ENCODE measurements at regions not wholly inside any gene's neighbourhood (a gene's known extent, or its start where the extent isn't known, plus 50 kb on each side); places are given as distances from the start of the nearest gene placed in this dataset.

GRCh38 chr7:79949778-79950177 lies 184.9 kb upstream of the GNAI1 start:
- no peak overlapping the region for H4K8ac ChIP-seq (ENCODE audit: low read depth, low read length)
- H3K79me1 ChIP-seq (ENCODE audit: low read length) = no peaks in the 10 kb centered on the region
- H2BK5ac ChIP-seq (ENCODE audit: low read depth, low read length, poor library complexity) = no peak overlapping the region
- no CpG with 5 or more reads among the region's 3 CpGs for WGBS (ENCODE audit: extremely low coverage, insufficient coverage, insufficient read length)
- no peak overlapping the region for H3K18ac ChIP-seq (ENCODE audit: low read length)
- H2AK5ac ChIP-seq (ENCODE audit: low read length) = no peak overlapping the region
- no peak for DNase-seq
- no peak overlapping the region for H2AFZ ChIP-seq (ENCODE audit: insufficient read depth, low read length, poor library complexity)
- H3K27ac ChIP-seq (ENCODE audit: low read depth, low read length) = no peak overlapping the region
- no peak overlapping the region for H2BK120ac ChIP-seq (ENCODE audit: insufficient read depth, low read length, poor library complexity)
- no peaks in the 10 kb centered on the region for H3K36me3 ChIP-seq (ENCODE audit: control insufficient read depth in 1 of 2, insufficient read depth in 2 of 2, low read length in 2 of 2)
- no peak overlapping the region for H3K4ac ChIP-seq (ENCODE audit: low read depth, low read length)
- no peaks in the 10 kb centered on the region for H3K4me1 ChIP-seq (ENCODE audit: control insufficient read depth in 1 of 2, insufficient read depth in 2 of 2, low read length in 2 of 2)
- H2BK12ac ChIP-seq (ENCODE audit: low read length) = no peak overlapping the region
- H3K9me3 ChIP-seq (ENCODE audit: insufficient read depth, low read depth, low read length) = peaks cover 2% of the 10 kb centered on the region
- no peak overlapping the region for H3K23ac ChIP-seq (ENCODE audit: low read length)
- no peak overlapping the region for H3K4me3 ChIP-seq (ENCODE audit: low read depth, low read length)
- H4K12ac ChIP-seq (ENCODE audit: low read depth, low read length) = no peak overlapping the region
- H3K79me2 ChIP-seq (ENCODE audit: control insufficient read depth, insufficient read depth, low read length, poor library complexity) = no peaks in the 10 kb centered on the region
- no peak overlapping the region for H3K4me2 ChIP-seq (ENCODE audit: low read length)
- no peak overlapping the region for H3K9ac ChIP-seq (ENCODE audit: low read length)
- H3K27me3 ChIP-seq (ENCODE audit: insufficient read depth, low read length) = no peaks in the 10 kb centered on the region
- no peak overlapping the region for H4K91ac ChIP-seq (ENCODE audit: low read depth, low read length)
- H3K14ac ChIP-seq (ENCODE audit: low read length) = no peak overlapping the region

DNA sequence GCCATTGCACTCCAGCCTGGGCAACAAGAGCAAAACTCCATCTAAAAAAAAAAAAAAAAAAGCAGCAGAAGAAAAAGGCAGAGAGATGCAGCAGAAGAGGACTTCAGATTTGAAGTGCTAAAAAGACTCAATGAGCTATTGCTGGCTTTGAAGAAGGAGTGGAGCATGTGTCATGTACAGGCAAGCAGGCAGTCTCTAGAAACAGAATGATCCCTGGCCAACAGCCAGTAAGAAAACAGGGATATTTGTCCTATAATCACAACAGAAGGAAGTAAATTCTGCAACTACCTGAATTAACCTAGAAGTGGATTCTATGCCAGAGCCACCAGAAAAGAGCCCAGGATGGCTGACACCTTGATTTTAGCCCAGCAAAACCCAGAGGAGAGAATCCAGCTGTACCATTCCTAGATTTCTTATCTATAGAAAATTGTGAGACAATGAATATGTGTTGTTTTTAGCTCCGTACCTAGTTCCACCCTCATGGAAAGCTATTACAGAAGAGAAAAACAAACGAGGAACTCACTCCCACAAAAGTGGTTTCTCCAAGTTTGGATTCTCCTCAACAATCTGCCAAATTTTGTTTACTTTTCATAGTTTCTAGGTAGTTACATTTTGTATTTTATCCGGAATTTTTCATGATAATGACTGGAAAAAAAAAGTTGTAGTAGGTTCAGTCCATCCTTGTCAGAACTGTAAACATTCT lies 198.2 kb upstream of the GNAI1 start:
- no peaks in the 10 kb centered on the region for H3K4me1 ChIP-seq (ENCODE audit: control insufficient read depth in 1 of 2, insufficient read depth in 2 of 2, low read length in 2 of 2)
- no peak overlapping the region for H3K4me3 ChIP-seq (ENCODE audit: low read depth, low read length)
- no peak overlapping the region for H3K4ac ChIP-seq (ENCODE audit: low read depth, low read length)
- no peak overlapping the region for H3K27ac ChIP-seq (ENCODE audit: low read depth, low read length)
- no peak overlapping the region for H2AFZ ChIP-seq (ENCODE audit: insufficient read depth, low read length, poor library complexity)
- H2BK5ac ChIP-seq (ENCODE audit: low read depth, low read length, poor library complexity) = no peak overlapping the region
- DNase-seq = peak in 1 of 2 donors; percentile 7
- H4K12ac ChIP-seq (ENCODE audit: low read depth, low read length) = no peak overlapping the region
- H2AK5ac ChIP-seq (ENCODE audit: low read length) = no peak overlapping the region
- WGBS (ENCODE audit: extremely low coverage, insufficient coverage, insufficient read length) = no CpG with 5 or more reads among the region's 3 CpGs
- H2BK120ac ChIP-seq (ENCODE audit: insufficient read depth, low read length, poor library complexity) = no peak overlapping the region
- no peak overlapping the region for H3K18ac ChIP-seq (ENCODE audit: low read length)
- no peak overlapping the region for H3K4me2 ChIP-seq (ENCODE audit: low read length)
- no peak overlapping the region for H3K9ac ChIP-seq (ENCODE audit: low read length)
- H4K91ac ChIP-seq (ENCODE audit: low read depth, low read length) = no peak overlapping the region
- no peaks in the 10 kb centered on the region for H3K27me3 ChIP-seq (ENCODE audit: insufficient read depth, low read length)
- no peaks in the 10 kb centered on the region for H3K9me3 ChIP-seq (ENCODE audit: insufficient read depth, low read depth, low read length)
- no peak overlapping the region for H3K23ac ChIP-seq (ENCODE audit: low read length)
- no peaks in the 10 kb centered on the region for H3K79me2 ChIP-seq (ENCODE audit: control insufficient read depth, insufficient read depth, low read length, poor library complexity)
- H2BK12ac ChIP-seq (ENCODE audit: low read length) = no peak overlapping the region
- no peaks in the 10 kb centered on the region for H3K36me3 ChIP-seq (ENCODE audit: control insufficient read depth in 1 of 2, insufficient read depth in 2 of 2, low read length in 2 of 2)
- no peaks in the 10 kb centered on the region for H3K79me1 ChIP-seq (ENCODE audit: low read length)
- H3K14ac ChIP-seq (ENCODE audit: low read length) = no peak overlapping the region
- H4K8ac ChIP-seq (ENCODE audit: low read depth, low read length) = no peak overlapping the region

GRCh38 chr7:79934727-79935126 lies 199.9 kb upstream of the GNAI1 start:
- H2BK120ac ChIP-seq (ENCODE audit: insufficient read depth, low read length, poor library complexity) = no peak overlapping the region
- no peak overlapping the region for H3K4me2 ChIP-seq (ENCODE audit: low read length)
- H2AK5ac ChIP-seq (ENCODE audit: low read length) = no peak overlapping the region
- no CpG with 5 or more reads among the region's 9 CpGs for WGBS (ENCODE audit: extremely low coverage, insufficient coverage, insufficient read length)
- no peaks in the 10 kb centered on the region for H3K9me3 ChIP-seq (ENCODE audit: insufficient read depth, low read depth, low read length)
- no peak overlapping the region for H4K12ac ChIP-seq (ENCODE audit: low read depth, low read length)
- H3K27ac ChIP-seq (ENCODE audit: low read depth, low read length) = no peak overlapping the region
- H3K4ac ChIP-seq (ENCODE audit: low read depth, low read length) = no peak overlapping the region
- no peak overlapping the region for H4K91ac ChIP-seq (ENCODE audit: low read depth, low read length)
- no peak overlapping the region for H4K8ac ChIP-seq (ENCODE audit: low read depth, low read length)
- no peaks in the 10 kb centered on the region for H3K79me1 ChIP-seq (ENCODE audit: low read length)
- no peak overlapping the region for H3K18ac ChIP-seq (ENCODE audit: low read length)
- H2AFZ ChIP-seq (ENCODE audit: insufficient read depth, low read length, poor library complexity) = no peak overlapping the region
- H3K4me3 ChIP-seq (ENCODE audit: low read depth, low read length) = no peak overlapping the region
- H3K9ac ChIP-seq (ENCODE audit: low read length) = no peak overlapping the region
- no peak overlapping the region for H2BK12ac ChIP-seq (ENCODE audit: low read length)
- no peaks in the 10 kb centered on the region for H3K27me3 ChIP-seq (ENCODE audit: insufficient read depth, low read length)
- no peak for DNase-seq
- H2BK5ac ChIP-seq (ENCODE audit: low read depth, low read length, poor library complexity) = no peak overlapping the region
- no peaks in the 10 kb centered on the region for H3K4me1 ChIP-seq (ENCODE audit: control insufficient read depth in 1 of 2, insufficient read depth in 2 of 2, low read length in 2 of 2)
- no peak overlapping the region for H3K23ac ChIP-seq (ENCODE audit: low read length)
- H3K14ac ChIP-seq (ENCODE audit: low read length) = no peak overlapping the region
- H3K36me3 ChIP-seq (ENCODE audit: control insufficient read depth in 1 of 2, insufficient read depth in 2 of 2, low read length in 2 of 2) = no peaks in the 10 kb centered on the region
- H3K79me2 ChIP-seq (ENCODE audit: control insufficient read depth, insufficient read depth, low read length, poor library complexity) = no peaks in the 10 kb centered on the region

DNA sequence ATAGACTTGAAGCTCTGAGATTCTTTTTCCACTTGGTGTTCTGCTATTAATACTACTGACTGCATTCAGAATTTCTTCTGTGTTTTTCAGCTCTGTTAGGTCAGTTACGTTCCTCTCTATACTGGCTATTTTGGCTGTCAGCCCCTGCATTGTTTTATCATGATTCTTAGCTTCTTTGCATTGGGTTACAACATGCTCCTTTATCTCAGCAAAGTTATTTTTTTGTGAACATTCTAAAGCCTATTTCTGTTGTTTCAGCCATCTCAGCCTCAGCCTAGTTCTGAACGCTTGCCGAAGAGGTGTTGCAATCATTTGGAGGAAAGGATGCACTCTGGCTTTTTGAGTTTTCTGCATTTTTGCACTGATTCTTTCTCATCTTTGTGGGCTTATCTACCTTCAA lies 201.5 kb upstream of the GNAI1 start:
- DNase-seq = peak; percentile 7 to 71
- Histone ChIP-seq H3K14ac (ENCODE audit: low read length) (no peak overlapping the region), H3K18ac (ENCODE audit: low read length) (no peak overlapping the region), H4K8ac (ENCODE audit: low read depth, low read length) (no peak overlapping the region), H3K4me1 (ENCODE audit: control insufficient read depth in 1 of 2, insufficient read depth in 2 of 2, low read length in 2 of 2) (no peaks in the 10 kb centered on the region), H4K12ac (ENCODE audit: low read depth, low read length) (no peak overlapping the region), H3K27ac (ENCODE audit: low read depth, low read length) (no peak overlapping the region), H2AK5ac (ENCODE audit: low read length) (no peak overlapping the region), H3K36me3 (ENCODE audit: control insufficient read depth in 1 of 2, insufficient read depth in 2 of 2, low read length in 2 of 2) (no peaks in the 10 kb centered on the region), H4K91ac (ENCODE audit: low read depth, low read length) (no peak overlapping the region), H2AFZ (ENCODE audit: insufficient read depth, low read length, poor library complexity) (no peak overlapping the region), H3K4ac (ENCODE audit: low read depth, low read length) (no peak overlapping the region), H3K79me1 (ENCODE audit: low read length) (no peaks in the 10 kb centered on the region), H3K27me3 (ENCODE audit: insufficient read depth, low read length) (no peaks in the 10 kb centered on the region), H3K4me3 (ENCODE audit: low read depth, low read length) (no peak overlapping the region), H2BK5ac (ENCODE audit: low read depth, low read length, poor library complexity) (no peak overlapping the region), H3K9ac (ENCODE audit: low read length) (no peak overlapping the region), H2BK12ac (ENCODE audit: low read length) (no peak overlapping the region), H3K23ac (ENCODE audit: low read length) (no peak overlapping the region), H2BK120ac (ENCODE audit: insufficient read depth, low read length, poor library complexity) (no peak overlapping the region), H3K79me2 (ENCODE audit: control insufficient read depth, insufficient read depth, low read length, poor library complexity) (no peaks in the 10 kb centered on the region), H3K4me2 (ENCODE audit: low read length) (no peak overlapping the region), H3K9me3 (ENCODE audit: insufficient read depth, low read depth, low read length) (no peaks in the 10 kb centered on the region)
- no CpG with 5 or more reads among the region's 3 CpGs for WGBS (ENCODE audit: extremely low coverage, insufficient coverage, insufficient read length)

Data from trophoblast cell (in vitro differentiated cells and primary cell).